H1 (cell line): ENCODE measurements at regions not wholly inside any gene's neighbourhood (a gene's known extent, or its start where the extent isn't known, plus 50 kb on each side); places are given as distances from the start of the nearest gene placed in this dataset.

ENCODE experiments used
- EGR1 ChIP-seq: IDR thresholded peaks from 2 replicates; pipeline ENCODE4 v1.6.1; 2011; ENCODE audit warnings: low read depth, low read length, borderline replicate concordance
- EZH2 ChIP-seq: fragments of 200-600 bp; sonication (generic); IDR thresholded peaks from 2 replicates; pipeline ENCODE4 v1.7.1; 2012; ENCODE audit warnings: low read depth, mild to moderate bottlenecking, moderate library complexity, low read length, inconsistent platforms; ENCODE audit not compliant: severe bottlenecking
- GABPA ChIP-seq: IDR thresholded peaks from 2 replicates; pipeline ENCODE4 v1.6.1; 2011; ENCODE audit warnings: mild to moderate bottlenecking, low read length, moderate library complexity, borderline replicate concordance; ENCODE audit not compliant: insufficient read depth
- NRF1 ChIP-seq: IDR thresholded peaks from 2 replicates; pipeline ENCODE4 v1.6.1; 2011; ENCODE audit warnings: mild to moderate bottlenecking, low read depth, low read length, improper control_type of control experiment
- POLR2A ChIP-seq, 2 experiments: IDR thresholded peaks; 1 replicate in 1 of 2; 2 replicates in 1 of 2; pipeline ENCODE4 v1.6.1; 2011; ENCODE audit warnings: low read depth in 2 of 2, low read length in 2 of 2, mild to moderate bottlenecking in 2 of 2; ENCODE audit errors: control extremely low read depth in 1 of 2
- RFX5 ChIP-seq: IDR thresholded peaks from 2 replicates; pipeline ENCODE4 v1.6.1; 2011; ENCODE audit warnings: low read depth, low read length, improper control_type of control experiment, borderline replicate concordance
- SP2 ChIP-seq: IDR thresholded peaks from 2 replicates; pipeline ENCODE4 v1.6.1; 2012; ENCODE audit warnings: mild to moderate bottlenecking, low read length, inconsistent platforms
- YY1 ChIP-seq: IDR thresholded peaks from 2 replicates; pipeline ENCODE4 v1.6.1; 2011; ENCODE audit warnings: low read depth, mild to moderate bottlenecking, low read length
- TF ChIP-seq, protein P1 (sequence below): IDR thresholded peaks from 2 replicates; pipeline ENCODE4 v1.6.1; 2012; ENCODE audit warnings: inconsistent platforms
- TF ChIP-seq, protein P2 (sequence below): IDR thresholded peaks from 2 replicates; pipeline ENCODE4 v1.6.1; 2012; ENCODE audit warnings: low read length, inconsistent platforms
- TF ChIP-seq, protein P3 (sequence below), 3 experiments: IDR thresholded peaks; 1 replicate in 2 of 3; 2 replicates in 1 of 3; pipeline versions ENCODE4 v1.5.1 to v1.6.1; 2011; ENCODE audit warnings: low read length in 3 of 3, mild to moderate bottlenecking in 3 of 3, inconsistent platforms in 2 of 3, low read depth in 1 of 3, moderate library complexity in 1 of 3; ENCODE audit not compliant: insufficient read depth in 1 of 3; ENCODE audit errors: control extremely low read depth in 1 of 3
- TF ChIP-seq, protein P4 (sequence below): IDR thresholded peaks from 2 replicates; pipeline ENCODE4 v1.6.1; 2011; ENCODE audit warnings: low read length, improper control_type of control experiment

DNA sequence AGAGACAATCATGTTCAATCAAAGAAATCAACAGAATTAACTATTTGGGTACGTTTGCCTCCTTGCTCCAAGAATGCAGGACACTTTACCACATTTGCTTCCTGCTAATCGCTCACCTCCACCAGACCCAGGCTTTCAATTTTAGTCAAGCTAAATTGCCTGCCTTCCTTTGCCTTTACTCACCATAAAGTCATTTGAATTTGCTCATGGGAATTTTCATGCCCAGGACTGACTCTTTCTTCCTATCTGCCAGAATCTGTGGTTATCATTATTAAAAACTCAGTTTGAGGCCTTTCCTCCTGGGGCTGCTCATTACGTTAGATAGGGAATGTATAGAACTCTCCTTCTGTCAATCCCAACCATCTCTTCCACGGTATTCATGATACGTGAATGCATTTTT lies 1935.3 kb upstream of the WWC1 start:
- TF ChIP-seq POLR2A (IDR thresholded peaks at IDR 0.05; ENCODE audit: control extremely low read depth in 1 of 2, low read depth in 2 of 2, low read length in 2 of 2) (no peak), GABPA (no peak), EZH2 (no peak), SP2 (no peak), EGR1 (no peak), RFX5 (no peak), YY1 (no peak), NRF1 (no peak)
- TF ChIP-seq, protein P1, sequence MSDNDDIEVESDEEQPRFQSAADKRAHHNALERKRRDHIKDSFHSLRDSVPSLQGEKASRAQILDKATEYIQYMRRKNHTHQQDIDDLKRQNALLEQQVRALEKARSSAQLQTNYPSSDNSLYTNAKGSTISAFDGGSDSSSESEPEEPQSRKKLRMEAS: no peak
- TF ChIP-seq, protein P2, sequence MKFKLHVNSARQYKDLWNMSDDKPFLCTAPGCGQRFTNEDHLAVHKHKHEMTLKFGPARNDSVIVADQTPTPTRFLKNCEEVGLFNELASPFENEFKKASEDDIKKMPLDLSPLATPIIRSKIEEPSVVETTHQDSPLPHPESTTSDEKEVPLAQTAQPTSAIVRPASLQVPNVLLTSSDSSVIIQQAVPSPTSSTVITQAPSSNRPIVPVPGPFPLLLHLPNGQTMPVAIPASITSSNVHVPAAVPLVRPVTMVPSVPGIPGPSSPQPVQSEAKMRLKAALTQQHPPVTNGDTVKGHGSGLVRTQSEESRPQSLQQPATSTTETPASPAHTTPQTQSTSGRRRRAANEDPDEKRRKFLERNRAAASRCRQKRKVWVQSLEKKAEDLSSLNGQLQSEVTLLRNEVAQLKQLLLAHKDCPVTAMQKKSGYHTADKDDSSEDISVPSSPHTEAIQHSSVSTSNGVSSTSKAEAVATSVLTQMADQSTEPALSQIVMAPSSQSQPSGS: no peak
- TF ChIP-seq, protein P3, sequence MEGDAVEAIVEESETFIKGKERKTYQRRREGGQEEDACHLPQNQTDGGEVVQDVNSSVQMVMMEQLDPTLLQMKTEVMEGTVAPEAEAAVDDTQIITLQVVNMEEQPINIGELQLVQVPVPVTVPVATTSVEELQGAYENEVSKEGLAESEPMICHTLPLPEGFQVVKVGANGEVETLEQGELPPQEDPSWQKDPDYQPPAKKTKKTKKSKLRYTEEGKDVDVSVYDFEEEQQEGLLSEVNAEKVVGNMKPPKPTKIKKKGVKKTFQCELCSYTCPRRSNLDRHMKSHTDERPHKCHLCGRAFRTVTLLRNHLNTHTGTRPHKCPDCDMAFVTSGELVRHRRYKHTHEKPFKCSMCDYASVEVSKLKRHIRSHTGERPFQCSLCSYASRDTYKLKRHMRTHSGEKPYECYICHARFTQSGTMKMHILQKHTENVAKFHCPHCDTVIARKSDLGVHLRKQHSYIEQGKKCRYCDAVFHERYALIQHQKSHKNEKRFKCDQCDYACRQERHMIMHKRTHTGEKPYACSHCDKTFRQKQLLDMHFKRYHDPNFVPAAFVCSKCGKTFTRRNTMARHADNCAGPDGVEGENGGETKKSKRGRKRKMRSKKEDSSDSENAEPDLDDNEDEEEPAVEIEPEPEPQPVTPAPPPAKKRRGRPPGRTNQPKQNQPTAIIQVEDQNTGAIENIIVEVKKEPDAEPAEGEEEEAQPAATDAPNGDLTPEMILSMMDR (IDR thresholded peaks at IDR 0.05; ENCODE audit: control extremely low read depth in 1 of 3, insufficient read depth in 1 of 3, low read depth in 1 of 3, low read length in 3 of 3): no peak
- TF ChIP-seq, protein P4, sequence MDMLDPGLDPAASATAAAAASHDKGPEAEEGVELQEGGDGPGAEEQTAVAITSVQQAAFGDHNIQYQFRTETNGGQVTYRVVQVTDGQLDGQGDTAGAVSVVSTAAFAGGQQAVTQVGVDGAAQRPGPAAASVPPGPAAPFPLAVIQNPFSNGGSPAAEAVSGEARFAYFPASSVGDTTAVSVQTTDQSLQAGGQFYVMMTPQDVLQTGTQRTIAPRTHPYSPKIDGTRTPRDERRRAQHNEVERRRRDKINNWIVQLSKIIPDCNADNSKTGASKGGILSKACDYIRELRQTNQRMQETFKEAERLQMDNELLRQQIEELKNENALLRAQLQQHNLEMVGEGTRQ: no peak
